Left lung (tissue), 4 donors: ENCODE measurements at regions not wholly inside any gene's neighbourhood (a gene's known extent, or its start where the extent isn't known, plus 50 kb on each side); places are given as distances from the start of the nearest gene placed in this dataset.
"Not testable (repeated sequence)": the region's sequence is repeated elsewhere in the genome, so short reads cannot be mapped to it uniquely, and the experiment has no call there.

Experiments
- ATAC-seq: fragments of 200-7000 bp; cut with Tn5 transposase; one replicate; pipeline ENCODE4 v1.9.1; 2020; ENCODE audit warnings: moderate library complexity
- DNase-seq, 4 donors: peaks; one replicate each; pipeline ENCODE4 v3.0.0-alpha.2; 2013 to 2020
- H3K27ac ChIP-seq, 2 donors: fragments of 200-600 bp; sonication (generic) in 1 of 2; one replicate each; pipeline versions ENCODE4 v1.5.0 to v1.8.0; 2020 to 2021
- H3K27me3 ChIP-seq, 2 donors: fragments of 200-600 bp; sonication (generic) in 1 of 2; one replicate each; pipeline versions ENCODE4 v1.5.0 to v1.8.0; 2020 to 2021
- H3K36me3 ChIP-seq, 2 donors: fragments of 200-600 bp; sonication (generic) in 1 of 2; one replicate each; pipeline versions ENCODE4 v1.5.0 to v1.8.0; 2020 to 2021
- H3K4me1 ChIP-seq, 2 donors: fragments of 200-600 bp; one replicate each; pipeline ENCODE4 v1.8.0; 2021
- H3K4me3 ChIP-seq, 2 donors: fragments of 200-600 bp; sonication (generic) in 1 of 2; one replicate each; pipeline versions ENCODE4 v1.5.0 to v1.8.0; 2020 to 2021; ENCODE audit warnings: mild to moderate bottlenecking in 1 of 2
- H3K9me3 ChIP-seq, 2 donors: fragments of 200-600 bp; sonication (generic) in 1 of 2; one replicate each; pipeline versions ENCODE4 v1.5.0 to v1.8.0; 2020 to 2021
- CTCF ChIP-seq, 2 donors: fragments of 200-600 bp; sonication (generic) in 1 of 2; IDR thresholded peaks; one replicate each; pipeline versions ENCODE4 v1.5.0 to v1.8.0; 2021; ENCODE audit warnings: antibody characterized with exemption in 2 of 2
- intact Hi-C, 2 donors: fragments of 100-400 bp; cut with DNase I; formaldehyde crosslinking; loops; one replicate each; pipeline versions ENCODE4 v1.11.2 to v1.14.2; 2022
- donor health status: DM: no; HTN: yes; CAD: no.
- donor health status: DM: no; HTN: no; CAD: no.

DNA sequence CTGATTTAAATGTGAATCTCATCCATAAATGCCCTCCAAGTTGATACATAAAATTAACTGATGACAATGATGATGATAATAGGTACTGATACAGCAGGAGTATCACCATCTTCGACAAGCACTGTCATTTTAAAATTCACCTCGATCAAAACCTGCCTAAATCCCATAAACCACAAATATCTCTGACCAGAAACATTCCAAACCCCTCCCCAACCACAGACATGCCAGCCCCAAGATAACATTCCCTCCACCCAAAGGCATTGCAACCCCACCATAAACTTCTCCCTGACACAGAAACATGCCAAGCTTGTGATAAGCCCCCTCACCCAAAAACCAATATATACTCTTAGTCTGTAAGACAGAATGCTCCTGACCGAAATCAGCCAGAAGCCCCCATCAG is 63.7 kb upstream of the WDFY3 start:
- DNase-seq (no peak), ATAC-seq (no peak)
- Histone ChIP-seq H3K4me3 (no peak overlapping the region), H3K27ac (no peak overlapping the region), H3K27me3 (no peaks in the 10 kb centered on the region), H3K4me1 (no peaks in the 10 kb centered on the region), H3K36me3 (no peaks in the 10 kb centered on the region), H3K9me3 (peaks cover 0 to 39% of the 10 kb centered on the region in 2 donors)
- intact Hi-C loops = no loop called here
- TF ChIP-seq CTCF (IDR thresholded peaks at IDR 0.05) = no peak

DNA sequence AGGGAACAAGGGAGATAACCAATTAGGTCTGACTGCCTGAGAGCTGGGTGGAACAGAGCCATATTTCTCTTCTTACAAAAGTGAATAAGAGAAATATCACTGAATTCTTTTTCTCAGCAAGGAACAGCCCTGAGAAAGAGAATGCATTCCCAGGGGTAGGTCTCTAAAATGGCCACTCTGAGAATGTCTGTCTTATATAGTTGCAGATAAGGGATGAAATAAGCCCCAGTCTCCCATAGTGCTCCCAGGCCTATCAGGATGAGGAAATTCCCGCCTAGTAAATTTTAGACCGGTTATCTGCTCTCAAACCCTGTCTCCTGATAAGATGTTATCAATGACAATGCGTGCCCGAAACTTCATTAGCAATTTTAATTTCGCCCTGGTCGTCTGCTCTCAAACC is 67.3 kb upstream of the WDFY3 start:
- H3K27me3 ChIP-seq, H3K27ac ChIP-seq, ATAC-seq, H3K4me3 ChIP-seq, DNase-seq, H3K4me1 ChIP-seq, H3K36me3 ChIP-seq, intact Hi-C loops: not testable (repeated sequence)
- peaks cover 0 to 43% of the 10 kb centered on the region in 2 donors for H3K9me3 ChIP-seq

- Histone ChIP-seq H3K27me3 (no peaks in the 10 kb centered on the region), H3K4me3 (no peak overlapping the region), H3K36me3 (no peaks in the 10 kb centered on the region), H3K27ac (no peak overlapping the region), H3K4me1 (no peaks in the 10 kb centered on the region), H3K9me3 (peaks cover 0 to 18% of the 10 kb centered on the region in 2 donors)
- no peak for TF ChIP-seq CTCF (IDR thresholded peaks at IDR 0.05)
- intact Hi-C loops = no loop called here
- ATAC-seq = no peak
- DNase-seq = no peak
Measured at GRCh38 chr4:85039526-85039925, 73.0 kb upstream of the WDFY3 start.

GRCh38 chr4:85043812-85044496 is 77.5 kb upstream of the WDFY3 start:
- H3K4me3 ChIP-seq, H3K4me1 ChIP-seq, DNase-seq, H3K36me3 ChIP-seq, H3K27ac ChIP-seq, ATAC-seq, intact Hi-C loops, H3K27me3 ChIP-seq: not testable (repeated sequence)
- peaks cover 0 to 12% of the 10 kb centered on the region in 2 donors for H3K9me3 ChIP-seq

- Histone ChIP-seq H3K4me1 (no peaks in the 10 kb centered on the region), H3K36me3 (no peaks in the 10 kb centered on the region), H3K9me3 (peaks cover 0 to 4% of the 10 kb centered on the region in 2 donors), H3K27me3 (no peaks in the 10 kb centered on the region), H3K4me3 (no peak overlapping the region), H3K27ac (no peak overlapping the region)
- no peak for DNase-seq
- TF ChIP-seq CTCF (IDR thresholded peaks at IDR 0.05) = no peak
- intact Hi-C loops = no loop called here
- ATAC-seq = no peak
Measured at GRCh38 chr4:85050736-85051135, 84.2 kb upstream of the WDFY3 start.

- Histone ChIP-seq H3K4me1 (no peaks in the 10 kb centered on the region), H3K9me3 (peaks cover 0 to 4% of the 10 kb centered on the region in 2 donors), H3K4me3 (no peak overlapping the region), H3K36me3 (no peaks in the 10 kb centered on the region), H3K27ac (no peak overlapping the region), H3K27me3 (no peaks in the 10 kb centered on the region)
- ATAC-seq (no peak), DNase-seq (no peak)
- intact Hi-C loops = no loop called here
- TF ChIP-seq CTCF (IDR thresholded peaks at IDR 0.05) = no peak
Measured at GRCh38 chr4:85051526-85051925, 85.0 kb upstream of the WDFY3 start.

DNA sequence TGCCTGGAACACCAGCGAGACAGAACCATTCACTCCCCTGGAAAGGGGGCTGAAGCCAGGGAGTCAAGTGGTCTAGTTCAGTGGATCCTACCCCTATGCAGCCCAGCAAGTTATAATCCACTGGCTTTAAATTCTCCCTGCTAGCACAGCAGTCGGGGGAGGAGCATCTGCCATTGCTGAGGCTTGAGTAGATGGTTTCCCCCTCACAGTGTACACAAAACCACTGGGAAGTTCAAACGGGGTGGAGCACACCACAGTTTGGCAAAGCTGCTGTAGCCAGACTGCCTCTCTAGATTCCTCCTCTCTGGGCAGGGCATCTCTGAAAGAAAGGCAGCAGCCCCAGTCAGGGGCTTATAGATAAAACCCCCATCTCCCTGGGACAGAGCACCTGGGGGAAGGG is 88.4 kb upstream of the WDFY3 start:
- H3K27ac ChIP-seq, H3K9me3 ChIP-seq, H3K4me3 ChIP-seq, H3K27me3 ChIP-seq, H3K4me1 ChIP-seq, DNase-seq, intact Hi-C loops, H3K36me3 ChIP-seq, ATAC-seq: not testable (repeated sequence)
